CD4-positive, alpha-beta T cell treated with Interleukin-2 at 100 ng/mL for 4 hours (primary cell): ENCODE measurements at regions not wholly inside any gene's neighbourhood (a gene's known extent, or its start where the extent isn't known, plus 50 kb on each side); places are given as distances from the start of the nearest gene placed in this dataset.

Source experiments
- DNase-seq: peaks from one replicate; pipeline ENCODE4 v3.0.0-alpha.2; 2020; ENCODE audit warnings: low spot score

DNA sequence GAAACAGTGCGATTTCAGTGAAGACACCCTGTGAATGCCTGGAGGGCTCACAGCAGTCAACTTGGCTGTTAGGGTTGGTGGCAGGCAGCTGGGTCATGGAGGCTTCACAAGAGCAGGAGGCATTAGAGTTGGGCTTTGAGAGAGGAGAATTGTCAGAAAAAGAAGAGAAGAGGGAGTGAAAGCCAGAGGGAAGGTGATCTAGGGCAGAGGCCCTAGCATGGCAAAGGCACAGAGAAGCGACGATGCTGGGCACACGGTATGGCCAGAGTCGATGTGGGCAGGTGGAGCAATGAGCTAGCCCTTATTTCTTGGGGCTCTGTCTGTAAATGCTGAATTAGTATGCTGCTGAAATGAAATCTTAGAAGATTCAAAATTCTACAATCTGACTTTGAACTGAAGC is 52.6 kb upstream of the OLFM4 start:
- no peak for DNase-seq

DNA sequence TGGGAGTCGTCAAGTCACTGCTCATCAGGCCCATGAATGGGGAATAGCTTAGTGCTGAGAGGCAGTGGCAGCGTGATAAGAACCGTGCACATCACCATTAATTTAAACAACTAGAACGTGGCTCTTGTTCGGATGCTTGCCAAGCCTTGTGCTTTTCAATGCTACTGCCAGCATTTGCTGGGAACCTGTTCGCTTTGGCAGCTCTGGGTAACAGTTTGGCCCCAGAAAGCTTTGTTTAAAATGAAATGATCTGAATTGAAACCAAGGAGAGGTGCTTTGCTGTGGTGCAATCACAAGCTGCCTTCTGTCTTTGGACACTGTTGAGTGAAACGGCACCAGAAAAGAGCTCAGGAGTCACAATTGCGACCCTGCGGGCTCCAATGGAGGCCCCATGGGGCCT is 53.5 kb upstream of the OLFM4 start:
- DNase-seq = no peak

DNA sequence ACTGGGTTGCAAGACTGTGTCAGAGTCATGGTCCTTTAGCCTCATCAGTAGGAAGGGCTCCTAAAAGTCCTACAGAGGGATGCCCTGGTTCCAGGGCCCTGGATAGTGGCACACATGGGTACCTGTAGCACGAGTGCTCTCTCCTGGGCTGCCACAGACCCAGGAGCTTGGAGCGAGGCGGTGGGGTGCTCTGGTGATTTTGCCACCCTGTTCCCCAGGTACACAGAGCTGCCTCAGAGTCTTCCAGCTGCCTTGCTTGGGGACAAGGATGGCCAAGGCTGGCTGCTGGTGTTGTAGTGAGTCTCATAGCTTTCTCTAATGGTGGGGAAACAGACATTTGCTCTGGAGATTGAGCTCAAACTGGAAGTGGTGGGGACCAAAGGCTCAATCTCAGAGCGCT is 53.9 kb upstream of the OLFM4 start:
- DNase-seq = no peak

DNA sequence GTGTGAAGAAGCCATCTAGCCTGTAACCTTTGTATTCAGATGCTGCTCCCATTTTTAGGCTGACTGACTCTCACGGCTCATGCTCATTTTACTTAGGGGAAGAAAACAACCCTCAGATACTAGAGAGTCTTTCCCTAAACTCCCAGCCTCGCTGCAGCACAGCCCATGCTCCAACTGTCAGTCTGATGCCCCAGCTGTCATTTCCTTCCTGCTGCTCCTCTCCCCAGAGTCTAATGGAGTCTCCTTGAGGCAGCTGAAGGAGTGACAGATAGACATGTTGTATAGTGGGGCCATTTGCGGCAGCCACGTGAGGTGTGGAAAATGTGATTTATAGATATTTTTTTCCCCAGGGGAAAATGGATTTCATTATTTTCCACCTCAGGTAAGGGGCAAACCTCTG is 59.2 kb upstream of the OLFM4 start:
- no peak for DNase-seq

DNA sequence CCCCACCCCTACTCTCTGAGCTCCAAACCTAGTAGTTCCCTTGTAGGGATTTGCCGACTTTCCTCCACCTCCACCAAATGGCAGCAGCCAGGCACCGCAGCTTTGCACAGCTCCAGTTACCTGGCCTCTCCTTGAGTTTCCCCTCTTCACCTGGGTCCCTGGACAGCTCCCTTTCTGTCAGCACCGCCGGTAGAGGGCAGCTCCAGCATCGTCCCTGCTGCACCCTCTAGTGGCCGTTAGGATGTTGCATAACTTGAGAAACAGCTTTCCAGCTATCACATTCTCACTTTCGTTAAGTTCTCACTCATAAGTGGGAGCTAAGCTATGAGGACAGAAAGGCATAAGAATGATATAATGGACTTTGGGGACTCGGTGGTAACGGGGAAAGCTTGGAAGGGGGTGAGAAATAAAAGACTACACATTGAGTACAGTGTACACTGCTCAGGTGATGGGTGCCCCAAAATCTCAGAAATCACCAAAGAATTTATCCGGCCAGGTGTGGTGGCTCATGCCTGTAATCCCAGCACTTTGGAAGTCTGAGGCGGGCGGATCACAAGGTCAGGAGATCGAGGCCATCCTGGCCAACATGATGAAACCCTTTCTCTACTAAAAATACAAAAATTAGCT is 60.4 kb upstream of the OLFM4 start:
- peak; percentile 65 for DNase-seq

DNA sequence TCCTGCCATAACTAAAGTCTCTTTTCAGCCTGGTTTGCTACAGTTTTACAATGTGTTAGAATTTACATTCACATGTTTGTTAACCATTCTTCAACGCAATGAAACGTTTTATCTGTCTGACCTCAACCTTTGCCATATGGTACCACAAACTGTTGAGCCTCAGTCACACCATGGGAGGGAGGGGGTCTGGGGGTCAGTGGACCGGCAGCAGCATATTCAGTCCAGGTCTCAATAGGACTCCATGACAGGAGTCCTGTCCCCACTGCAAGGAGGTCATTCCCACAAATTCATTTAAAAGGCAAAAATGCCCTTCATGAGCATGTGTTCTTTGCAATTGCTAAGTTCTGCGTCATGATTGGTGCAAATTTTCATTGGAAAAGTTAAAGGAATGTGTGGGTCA is 66.6 kb upstream of the OLFM4 start:
- DNase-seq = no peak

DNA sequence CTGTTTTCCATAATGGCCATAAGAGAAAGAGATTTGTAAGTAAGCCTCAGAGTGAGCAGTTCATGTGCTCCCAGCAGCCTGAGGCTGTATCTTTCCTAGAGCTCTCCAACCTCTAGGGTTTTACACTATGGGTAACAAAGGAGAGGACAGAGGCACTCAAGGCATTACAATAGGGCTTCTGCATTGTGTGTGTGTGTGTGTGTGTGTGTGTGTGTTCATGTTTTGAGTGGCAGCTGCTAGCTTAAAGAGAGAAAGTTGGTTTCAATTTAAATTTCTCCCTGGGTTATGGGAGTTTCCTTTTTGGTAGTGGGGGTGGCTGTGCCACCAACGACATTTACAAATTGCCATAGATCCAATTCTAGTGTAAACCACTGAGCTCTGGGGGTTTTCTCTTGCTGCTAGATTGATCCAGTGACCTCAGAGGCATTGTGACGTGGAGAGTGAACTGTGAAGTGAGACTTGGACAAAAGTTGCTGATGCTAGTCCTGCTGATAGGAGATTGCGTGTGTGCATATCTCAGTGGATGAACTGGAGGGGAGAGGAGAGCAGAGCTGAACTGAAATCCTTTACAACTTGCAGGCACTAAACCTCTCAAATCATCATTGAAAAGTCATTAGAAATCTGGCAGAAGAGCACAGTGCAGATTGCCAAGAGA is 67.2 kb upstream of the OLFM4 start:
- no peak for DNase-seq

DNA sequence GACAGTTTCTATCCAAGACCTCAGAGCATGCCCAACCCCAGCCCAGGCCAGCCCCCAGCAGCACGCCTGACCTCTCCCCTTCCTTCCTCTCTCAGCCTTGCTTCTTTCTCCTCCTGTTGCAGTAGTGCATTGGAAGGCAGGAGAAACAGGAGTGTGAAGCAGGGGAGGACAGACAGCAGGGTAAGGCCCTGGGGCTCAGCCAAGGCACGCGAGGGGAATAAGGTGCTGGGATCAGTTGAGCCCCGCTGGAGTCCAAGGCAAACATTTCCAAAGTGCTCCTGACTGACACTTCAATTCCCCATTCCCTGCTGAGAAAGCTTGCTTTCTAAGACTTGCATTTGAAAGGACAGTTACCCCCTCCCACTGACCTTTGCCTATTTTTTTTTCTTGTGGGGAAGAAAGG is 73.1 kb upstream of the OLFM4 start:
- DNase-seq = no peak

DNA sequence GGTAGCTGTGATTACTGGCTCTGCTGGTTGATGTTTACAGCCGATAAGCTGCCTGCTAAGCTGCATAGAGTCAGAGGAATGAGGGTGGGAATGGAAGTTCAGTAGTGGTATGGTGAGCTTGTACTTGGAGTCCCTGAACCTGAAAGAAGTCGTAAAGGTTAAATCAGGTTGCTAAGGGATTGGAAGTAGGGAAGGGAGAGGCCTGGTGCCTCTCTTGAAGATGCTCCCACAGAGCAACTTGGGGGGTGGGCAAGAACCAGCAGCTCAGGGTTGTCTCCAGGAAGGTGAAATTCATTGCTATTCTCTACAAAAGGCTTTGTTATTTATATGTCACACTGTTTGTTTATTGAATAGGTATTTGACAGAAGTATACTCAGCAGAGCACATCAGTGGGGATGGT is 73.8 kb upstream of the OLFM4 start:
- no peak for DNase-seq

DNA sequence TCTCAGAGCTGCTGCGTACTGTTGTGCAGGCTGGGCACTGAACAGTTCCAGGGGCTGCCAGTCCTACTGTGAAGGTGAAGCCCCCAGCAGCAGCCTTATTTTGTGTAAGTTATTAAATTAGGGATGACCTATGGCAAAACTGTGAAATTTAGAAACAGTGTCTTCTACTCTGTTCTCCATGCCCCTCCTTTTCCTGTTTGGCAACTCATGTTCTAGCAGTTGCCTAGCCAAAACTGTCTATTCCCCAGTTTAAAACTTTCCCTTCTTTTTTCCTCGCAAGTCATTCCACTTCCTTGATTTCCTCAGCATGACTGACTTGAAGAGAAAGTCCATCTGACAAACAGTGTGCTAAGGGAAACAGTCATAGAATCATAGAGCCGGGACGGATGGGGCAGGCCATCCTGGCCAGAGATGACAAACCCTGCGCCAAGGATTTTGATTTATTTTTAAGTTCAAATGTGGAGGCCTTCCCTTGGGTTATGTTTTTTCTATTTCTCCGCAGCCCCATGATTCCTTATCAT is 78.1 kb upstream of the OLFM4 start:
- no peak for DNase-seq

DNA sequence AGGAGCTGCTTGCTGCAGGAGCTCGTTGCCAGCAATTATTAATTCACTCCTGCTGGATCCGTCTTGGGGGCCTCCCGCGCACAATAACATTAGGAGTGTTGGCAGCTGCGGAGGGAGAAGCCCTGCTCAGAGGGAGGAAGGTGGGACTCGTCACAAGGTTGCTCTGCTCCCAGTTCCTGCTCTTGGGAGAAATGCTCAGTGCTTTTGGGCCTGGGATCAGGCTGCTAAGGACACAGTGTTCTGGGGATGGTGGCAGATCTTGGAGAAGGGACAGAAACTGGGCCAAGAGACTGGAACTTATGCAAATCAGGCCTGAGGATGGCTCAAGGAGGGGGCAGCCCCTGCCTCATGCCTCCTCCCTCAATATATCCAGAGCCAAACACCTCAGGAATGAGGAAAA is 78.9 kb upstream of the OLFM4 start:
- no peak for DNase-seq

DNA sequence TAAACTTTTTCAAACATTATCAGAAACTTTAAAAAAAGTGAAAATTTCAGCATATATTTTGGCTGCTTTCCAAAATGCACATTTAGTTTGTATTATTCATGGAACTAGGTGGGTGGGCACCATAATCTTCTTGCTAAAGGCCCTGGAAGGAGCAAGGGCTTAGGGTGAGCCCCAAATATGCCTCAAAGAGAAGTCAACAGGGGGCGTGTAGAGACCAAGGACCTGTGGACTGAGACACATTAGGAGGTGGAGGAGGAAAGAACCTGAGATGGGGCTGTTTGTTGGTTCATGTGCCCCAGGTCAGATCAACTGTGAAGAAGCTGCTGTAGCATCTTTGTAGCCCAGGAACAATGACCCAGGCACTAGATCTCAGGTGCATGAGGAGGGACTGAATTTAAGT is 79.6 kb upstream of the OLFM4 start:
- DNase-seq = no peak

DNA sequence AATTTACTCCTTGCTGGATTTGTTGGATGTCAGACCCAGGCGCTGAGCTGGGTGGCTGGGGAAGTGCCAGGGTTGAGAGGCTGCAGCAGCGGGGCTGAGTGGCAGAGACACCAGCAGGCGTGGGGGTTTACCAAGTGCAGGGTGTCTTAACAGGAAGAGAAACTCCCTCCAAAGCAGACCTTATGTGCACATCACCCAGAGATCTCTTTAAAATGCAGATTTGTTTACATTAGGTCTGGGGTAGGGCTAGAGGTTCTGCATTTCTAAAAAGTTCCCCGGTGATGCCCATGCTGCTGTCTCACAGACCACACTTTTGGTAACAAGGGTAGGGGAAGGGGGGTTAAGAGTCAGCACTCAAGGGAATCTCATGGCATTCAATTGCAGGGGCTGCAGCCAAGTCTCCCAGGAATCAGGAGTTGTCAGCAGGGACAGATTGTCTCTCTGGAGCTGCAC is 80.7 kb upstream of the OLFM4 start:
- no peak for DNase-seq

DNA sequence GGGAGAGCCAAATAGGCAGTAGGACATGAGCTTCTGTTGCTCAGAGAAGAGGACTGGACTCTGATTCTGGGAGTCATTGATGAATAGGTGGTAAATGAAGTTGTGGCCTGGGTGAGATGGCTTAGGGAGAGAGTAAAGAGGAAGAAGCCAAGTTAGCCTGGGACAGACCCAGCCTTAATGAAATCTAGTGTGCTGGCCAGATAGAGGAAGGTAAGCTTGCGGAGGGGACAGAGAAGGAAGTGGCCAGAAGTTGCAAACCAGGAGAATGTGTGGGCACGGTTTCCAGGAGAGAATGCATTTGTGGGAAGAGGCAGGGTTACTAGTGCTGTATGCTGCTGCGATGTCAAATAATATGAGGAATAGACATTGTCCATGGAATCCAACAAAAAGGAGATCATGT is 83.3 kb upstream of the OLFM4 start:
- no peak for DNase-seq

DNA sequence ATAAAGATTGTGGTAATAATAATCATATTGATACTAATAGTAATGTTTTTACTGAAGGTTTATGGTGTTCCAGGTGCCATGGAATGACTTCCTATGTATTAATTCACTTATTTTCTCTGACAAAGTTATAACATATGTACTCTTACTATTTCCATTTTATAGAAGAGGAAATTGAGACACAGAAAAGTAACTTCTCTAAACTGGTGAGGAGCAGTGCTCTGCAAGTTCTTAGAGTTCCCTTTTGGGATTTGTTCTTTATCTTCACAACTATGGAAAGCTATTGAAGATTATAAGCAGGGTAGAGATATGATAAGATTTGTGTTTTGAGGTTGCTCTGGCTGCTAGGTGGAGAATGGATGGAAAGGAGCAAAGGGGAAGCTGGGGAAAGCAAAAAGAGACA is 83.9 kb upstream of the OLFM4 start:
- DNase-seq = no peak

DNA sequence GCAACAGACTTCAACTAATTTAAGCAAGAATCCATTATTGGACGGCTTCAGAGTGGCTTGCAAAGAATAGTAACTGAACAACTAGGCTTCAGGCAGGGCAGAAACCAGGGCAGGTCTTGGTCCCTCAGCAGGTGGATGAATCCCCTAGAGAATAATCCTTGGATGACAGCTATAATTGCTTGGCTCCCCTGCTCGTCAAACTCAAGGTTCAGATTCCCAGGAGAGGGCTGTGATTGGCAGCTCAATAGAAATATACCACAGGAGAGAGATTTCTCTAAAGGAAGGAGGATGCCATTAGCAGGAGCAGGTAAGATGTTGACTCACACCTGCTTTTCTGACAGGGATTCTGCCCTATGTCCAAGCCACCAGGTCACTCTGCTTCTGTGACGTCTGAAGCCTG is 89.6 kb upstream of the PCDH8 start:
- DNase-seq = no peak

DNA sequence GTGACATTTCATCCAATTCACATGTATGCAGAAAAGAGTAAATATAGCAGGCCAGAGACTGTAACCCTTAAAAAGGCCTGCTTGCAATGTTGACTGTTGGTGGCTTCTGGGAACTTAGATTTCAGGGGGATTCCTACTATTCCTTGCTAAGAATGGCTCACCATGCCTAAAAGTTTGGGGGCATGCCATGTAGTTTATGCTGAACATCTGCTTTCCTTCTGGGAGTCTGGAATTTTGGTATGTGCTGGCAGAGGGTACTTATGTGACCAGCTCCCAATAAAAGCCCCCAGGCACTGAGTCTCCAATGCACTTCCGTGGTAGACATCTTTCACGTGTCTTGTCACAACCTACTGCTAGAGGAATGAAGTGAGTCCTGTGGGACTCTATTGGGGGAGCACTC is 88.4 kb upstream of the PCDH8 start:
- no peak for DNase-seq

DNA sequence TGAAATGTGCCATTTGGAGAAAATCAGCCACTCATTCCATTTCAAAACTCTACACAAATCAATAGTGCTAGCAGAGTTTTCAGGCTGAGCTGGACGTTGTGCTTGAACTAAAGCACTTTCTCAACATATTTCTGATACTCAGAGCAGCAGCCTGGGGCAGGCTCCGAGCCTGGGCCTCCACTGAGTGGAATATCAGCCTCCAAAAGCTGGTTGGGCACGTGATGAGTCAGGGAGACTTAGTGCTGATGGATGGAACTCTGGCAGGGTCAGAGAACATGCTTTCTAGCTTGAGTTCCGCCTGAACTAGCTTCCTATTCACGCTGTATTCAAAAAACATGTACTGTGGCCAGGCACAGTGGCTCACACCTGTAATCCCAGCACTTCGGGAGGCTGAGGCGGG is 85.8 kb upstream of the PCDH8 start:
- DNase-seq = no peak

DNA sequence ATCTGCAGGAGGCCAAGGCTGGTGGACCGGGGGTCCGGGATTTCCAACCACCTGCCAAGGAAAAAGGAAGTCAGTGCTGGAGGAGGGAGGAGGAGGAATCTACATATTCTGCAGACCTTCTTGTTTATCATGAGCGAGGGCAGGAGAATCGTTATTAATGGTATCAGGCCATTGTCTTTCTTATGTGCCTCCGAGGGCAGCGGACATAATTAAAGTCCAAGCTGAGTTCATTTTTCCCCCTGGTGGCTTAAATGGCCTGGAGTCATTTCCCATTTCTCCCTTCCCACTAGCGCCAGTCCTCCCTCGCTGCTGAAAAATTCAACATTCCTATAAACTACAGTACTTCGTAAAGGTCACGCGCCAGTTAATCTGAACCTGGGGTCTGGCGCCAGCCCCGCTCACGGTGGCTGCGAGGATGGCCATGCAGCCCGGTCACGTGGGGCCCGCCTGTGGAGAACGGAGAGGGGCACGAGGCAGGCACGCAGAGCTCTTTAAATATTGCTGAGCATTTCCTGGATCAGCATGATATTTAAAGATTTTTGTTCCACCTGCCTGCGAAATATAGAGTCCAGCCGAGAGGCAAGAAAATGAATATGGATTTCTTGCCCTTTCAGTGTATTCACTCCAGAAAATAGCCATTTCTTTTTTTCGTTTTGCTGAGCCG is 85.2 kb upstream of the PCDH8 start:
- DNase-seq = no peak

DNA sequence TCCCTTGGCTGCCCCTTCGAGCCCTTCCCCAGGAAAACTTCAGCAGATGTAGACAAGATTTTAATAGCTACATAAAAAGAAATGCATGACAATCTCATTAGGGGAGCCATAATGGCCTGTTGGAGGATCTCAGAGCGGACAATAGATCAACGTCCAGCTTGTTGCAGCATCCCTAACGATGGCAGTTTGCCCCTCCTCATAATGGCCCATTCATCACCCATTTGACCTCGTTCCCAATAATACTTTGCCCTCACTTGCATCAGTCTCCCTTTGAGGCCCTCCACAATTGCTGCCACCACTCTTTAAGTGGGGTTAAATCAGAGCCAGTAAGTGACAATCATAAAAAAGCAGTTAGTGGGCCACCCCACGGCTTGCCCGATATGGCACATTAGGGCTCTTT is 84.7 kb upstream of the PCDH8 start:
- no peak for DNase-seq

DNA sequence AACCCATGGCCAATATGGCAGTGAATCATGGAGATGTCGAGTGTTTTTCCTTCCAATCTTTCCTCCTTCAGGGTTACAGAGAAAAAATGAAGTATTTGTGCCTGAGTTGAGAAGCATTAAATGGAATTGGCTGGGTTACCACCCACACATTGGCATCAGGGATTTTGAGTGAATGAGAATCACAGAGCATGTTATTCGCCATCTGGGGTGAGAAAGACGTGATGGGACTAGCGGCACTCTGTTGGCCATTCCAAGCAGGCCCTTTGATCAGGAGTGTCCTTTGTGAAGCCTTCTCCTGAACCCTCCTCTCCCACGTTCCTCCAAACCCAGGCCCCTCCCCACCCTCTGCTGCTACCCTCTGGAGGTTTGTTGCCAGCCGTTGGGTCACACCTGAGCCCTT is 84.2 kb upstream of the PCDH8 start:
- no peak for DNase-seq

DNA sequence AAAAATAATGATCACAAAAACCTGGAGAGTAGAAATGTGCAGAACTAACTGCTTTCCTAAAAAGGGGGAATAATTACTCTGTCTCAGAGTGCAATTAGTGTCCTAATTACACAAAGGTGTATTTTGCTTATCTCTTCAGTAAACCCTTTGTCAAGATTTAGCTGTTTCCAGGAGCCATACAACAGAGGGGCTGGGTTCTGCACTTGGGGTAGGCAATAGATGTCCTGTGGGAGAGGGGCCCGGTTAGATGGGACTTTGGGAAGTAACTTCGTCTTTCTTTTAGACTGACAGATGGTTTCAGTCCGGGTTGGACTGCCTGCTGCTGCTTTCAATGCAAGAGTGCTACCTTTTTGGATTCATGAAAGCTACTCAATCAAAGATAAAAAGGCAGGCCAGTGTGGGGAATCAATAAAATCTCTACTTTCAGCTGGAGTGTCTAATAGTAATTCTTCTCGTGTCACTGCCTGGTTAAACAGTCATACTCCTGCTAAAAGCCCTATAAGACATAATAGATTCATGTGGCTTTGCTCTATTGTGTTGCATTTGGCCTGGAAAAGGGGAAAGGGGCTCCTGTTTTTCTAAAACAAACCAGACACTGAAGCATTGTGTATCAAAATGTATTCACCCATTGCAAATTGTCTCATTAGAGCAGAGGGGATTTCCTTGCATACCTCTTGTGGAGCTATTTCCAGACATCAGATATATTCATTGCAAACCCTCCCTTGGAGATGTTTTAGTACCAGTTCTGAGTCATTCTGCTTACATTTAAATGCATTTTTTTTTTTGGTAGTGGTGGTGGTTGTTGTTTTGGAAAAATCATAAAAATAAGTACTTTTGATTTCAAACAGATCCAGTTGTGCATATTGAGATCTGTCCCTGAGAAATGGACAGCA is 83.3 kb upstream of the PCDH8 start:
- no peak for DNase-seq

DNA sequence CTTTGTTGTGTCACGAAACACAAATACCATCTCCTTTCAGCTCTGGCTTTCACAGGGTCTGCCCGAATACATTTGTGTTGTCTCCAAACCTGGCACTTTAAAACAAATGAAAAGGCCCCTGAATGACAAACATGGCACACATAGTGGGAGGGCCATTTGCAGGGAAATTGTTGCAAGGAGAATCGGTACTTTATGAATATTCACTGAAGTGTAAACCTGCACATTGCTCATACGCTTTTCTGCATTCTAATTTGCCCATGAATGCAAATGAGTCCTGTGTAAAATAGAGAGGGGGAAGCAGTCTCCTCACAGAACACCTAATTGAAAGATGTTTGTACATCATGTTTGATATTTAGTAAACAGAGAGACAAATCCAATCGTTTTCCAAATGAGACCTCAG is 82.7 kb upstream of the PCDH8 start:
- no peak for DNase-seq
